GM23338 (cell line): ENCODE measurements at regions not wholly inside any gene's neighbourhood (a gene's known extent, or its start where the extent isn't known, plus 50 kb on each side); places are given as distances from the start of the nearest gene placed in this dataset.

Experiments used
- ATAC-seq: fragments of 200-7000 bp; cut with Tn5 transposase; 3 replicates; pipeline ENCODE4 v1.9.1; 2020
- DNase-seq: peaks from one replicate; pipeline ENCODE4 v3.0.0-alpha.2; 2015; ENCODE audit warnings: low spot score
- H2AFZ ChIP-seq: fragments of 200-600 bp; sonication (generic); 2 replicates; pipeline ENCODE4 v1.8.0; 2016; ENCODE audit warnings: antibody characterized with exemption, mild to moderate bottlenecking, moderate library complexity
- H3F3A ChIP-seq: fragments of 200-600 bp; sonication (generic); replicated peaks from 2 replicates; pipeline ENCODE4 v1.8.0; 2017; ENCODE audit warnings: antibody characterized with exemption, mixed run types, low read depth
- H3K27ac ChIP-seq: fragments of 200-600 bp; sonication (generic); 2 replicates; pipeline ENCODE4 v1.6.1; 2016; ENCODE audit warnings: low read depth
- H3K27me3 ChIP-seq: fragments of 200-600 bp; sonication (generic); 2 replicates; pipeline ENCODE4 v1.8.0; 2016; ENCODE audit warnings: mild to moderate bottlenecking, mixed run types, moderate library complexity; ENCODE audit not compliant: insufficient read depth
- H3K36me3 ChIP-seq: fragments of 200-600 bp; sonication (generic); 2 replicates; pipeline ENCODE4 v1.8.0; 2016; ENCODE audit warnings: mild to moderate bottlenecking; ENCODE audit not compliant: insufficient read depth
- H3K4me1 ChIP-seq: fragments of 200-600 bp; sonication (generic); 2 replicates; pipeline ENCODE4 v1.8.0; 2016; ENCODE audit warnings: mild to moderate bottlenecking, moderate library complexity; ENCODE audit not compliant: insufficient read depth
- H3K4me2 ChIP-seq: fragments of 200-600 bp; sonication (generic); 2 replicates; pipeline ENCODE4 v1.7.1; 2017; ENCODE audit warnings: mixed run types
- H3K4me3 ChIP-seq: fragments of 200-600 bp; sonication (generic); 2 replicates; pipeline ENCODE4 v1.6.1; 2016; ENCODE audit warnings: mixed run types
- H3K79me2 ChIP-seq: fragments of 200-600 bp; sonication (generic); replicated peaks from 2 replicates; pipeline ENCODE4 v1.8.0; 2017; ENCODE audit warnings: mild to moderate bottlenecking; ENCODE audit not compliant: insufficient read depth
- H3K9me2 ChIP-seq: fragments of 200-600 bp; sonication (generic); 2 replicates; pipeline ENCODE4 v1.8.0; 2017; ENCODE audit not compliant: insufficient read depth
- H4K20me1 ChIP-seq: fragments of 200-600 bp; sonication (generic); replicated peaks from 2 replicates; pipeline ENCODE4 v1.8.0; 2017; ENCODE audit warnings: mild to moderate bottlenecking; ENCODE audit not compliant: insufficient read depth
- H3K27ac Mint-ChIP-seq: 2 replicates; pipeline ENCODE4 v1.8.0; 2020; ENCODE audit warnings: inconsistent platforms, mild to moderate bottlenecking, moderate library complexity, mixed read lengths
- H3K27me3 Mint-ChIP-seq: 3 replicates; pipeline ENCODE4 v1.8.0; 2022; ENCODE audit warnings: low read depth, mild to moderate bottlenecking, moderate library complexity, mixed read lengths, inconsistent platforms; ENCODE audit not compliant: insufficient read depth, poor library complexity
- H3K36me3 Mint-ChIP-seq: 3 replicates; pipeline ENCODE4 v1.8.0; 2021; ENCODE audit warnings: low read depth, mild to moderate bottlenecking, inconsistent platforms, moderate library complexity, mixed read lengths
- H3K4me1 Mint-ChIP-seq: 3 replicates; pipeline ENCODE4 v1.8.0; 2020; ENCODE audit warnings: mild to moderate bottlenecking, inconsistent platforms, mixed read lengths
- H3K4me3 Mint-ChIP-seq: 3 replicates; pipeline ENCODE4 v1.8.0; 2021; ENCODE audit warnings: moderate library complexity, mild to moderate bottlenecking, inconsistent platforms, mixed read lengths
- H3K9me3 Mint-ChIP-seq: 3 replicates; pipeline ENCODE4 v1.8.0; 2020; ENCODE audit warnings: moderate library complexity, mild to moderate bottlenecking, inconsistent platforms, mixed read lengths
- CREB1 ChIP-seq: fragments of 250-450 bp; sonication (Bioruptor Pico); IDR thresholded peaks from 2 replicates; pipeline ENCODE4 v1.5.0; 2020; ENCODE audit warnings: low read depth, mild to moderate bottlenecking, moderate library complexity
- ETS1 ChIP-seq: IDR thresholded peaks from 2 replicates; pipeline ENCODE4 v1.6.1; 2016; ENCODE audit warnings: antibody characterized with exemption
- EZH2 ChIP-seq: fragments of 200-600 bp; sonication (generic); IDR thresholded peaks from one replicate; pipeline ENCODE4 v1.8.0; 2017; ENCODE audit warnings: antibody characterized with exemption, mild to moderate bottlenecking, low read depth; ENCODE audit not compliant: unreplicated experiment
- EZH2phosphoT487 ChIP-seq: fragments of 200-600 bp; sonication (generic); IDR thresholded peaks from one replicate; pipeline ENCODE4 v1.8.1; 2018; ENCODE audit warnings: antibody characterized with exemption; ENCODE audit not compliant: unreplicated experiment
- JUNB ChIP-seq: IDR thresholded peaks from one replicate; pipeline ENCODE4 v1.6.1; 2016; ENCODE audit warnings: antibody characterized with exemption; ENCODE audit not compliant: unreplicated experiment
- NANOG ChIP-seq: IDR thresholded peaks from 2 replicates; pipeline ENCODE4 v1.6.1; 2016; ENCODE audit warnings: antibody characterized with exemption, borderline replicate concordance
- POLR2AphosphoS5 ChIP-seq: IDR thresholded peaks from 2 replicates; pipeline ENCODE4 v1.6.1; 2016; ENCODE audit warnings: antibody characterized with exemption, low read depth
- REST ChIP-seq: IDR thresholded peaks from one replicate; pipeline ENCODE4 v1.6.1; 2018; ENCODE audit warnings: antibody characterized with exemption; ENCODE audit not compliant: unreplicated experiment
- STAT1 ChIP-seq: IDR thresholded peaks from one replicate; pipeline ENCODE4 v1.6.1; 2016; ENCODE audit warnings: antibody characterized with exemption; ENCODE audit not compliant: unreplicated experiment
- ZNF114 ChIP-seq: fragments of 250-450 bp; sonication (Bioruptor Pico); IDR thresholded peaks from 2 replicates; pipeline ENCODE4 v1.5.0; 2020; ENCODE audit warnings: mild to moderate bottlenecking, moderate library complexity
- ZNF331 ChIP-seq: fragments of 250-450 bp; sonication (Bioruptor Pico); IDR thresholded peaks from 2 replicates; pipeline ENCODE4 v1.5.0; 2020; ENCODE audit warnings: low read depth, mild to moderate bottlenecking, moderate library complexity
- TF ChIP-seq, protein P1 (sequence below), 2 experiments: fragments of 200-600 bp in 1 of 2; sonication (generic) in 1 of 2; conservative IDR thresholded peaks; 2 replicates each; pipeline versions ENCODE4 v1.5.1 to v1.6.1; 2016 to 2017; ENCODE audit warnings: antibody characterized with exemption in 2 of 2, low read depth in 2 of 2, mild to moderate bottlenecking in 2 of 2, moderate library complexity in 1 of 2
- TF ChIP-seq, protein P2 (sequence below): fragments of 250-450 bp; sonication (Bioruptor Pico); IDR thresholded peaks from 2 replicates; pipeline ENCODE4 v1.5.0; 2020; ENCODE audit warnings: mild to moderate bottlenecking, moderate library complexity

GRCh38 chr7:131014906-131015656 lies 281.1 kb upstream of the KLF14 start:
- Histone ChIP-seq H3K27ac (no peak overlapping the region), H3K4me1 (peaks cover 14% of the 10 kb centered on the region; the same call in 1 of the 2 replicates), H3K4me2 (no peak overlapping the region), H3K27me3 (no peaks in the 10 kb centered on the region), H3K4me3 (no peak overlapping the region), H3F3A (no peaks in the 10 kb centered on the region), H3K9me2 (no peaks in the 10 kb centered on the region), H4K20me1 (no peaks in the 10 kb centered on the region), H2AFZ (no peak overlapping the region), H3K79me2 (no peaks in the 10 kb centered on the region; the same call in 1 of the 2 replicates), H3K36me3 (no peaks in the 10 kb centered on the region)
- ATAC-seq = no peak
- Mint-ChIP-seq H3K4me1 (peaks cover 19% of the 10 kb centered on the region), H3K4me3 (no peak overlapping the region), H3K36me3 (no peaks in the 10 kb centered on the region), H3K27ac (no peak overlapping the region), H3K9me3 (no peaks in the 10 kb centered on the region), H3K27me3 (peaks cover 2% of the 10 kb centered on the region)
- TF ChIP-seq STAT1 = no peak
- TF ChIP-seq JUNB = no peak
- no peak for TF ChIP-seq ZNF331
- TF ChIP-seq EZH2phosphoT487 = no peak
- TF ChIP-seq, protein P1, sequence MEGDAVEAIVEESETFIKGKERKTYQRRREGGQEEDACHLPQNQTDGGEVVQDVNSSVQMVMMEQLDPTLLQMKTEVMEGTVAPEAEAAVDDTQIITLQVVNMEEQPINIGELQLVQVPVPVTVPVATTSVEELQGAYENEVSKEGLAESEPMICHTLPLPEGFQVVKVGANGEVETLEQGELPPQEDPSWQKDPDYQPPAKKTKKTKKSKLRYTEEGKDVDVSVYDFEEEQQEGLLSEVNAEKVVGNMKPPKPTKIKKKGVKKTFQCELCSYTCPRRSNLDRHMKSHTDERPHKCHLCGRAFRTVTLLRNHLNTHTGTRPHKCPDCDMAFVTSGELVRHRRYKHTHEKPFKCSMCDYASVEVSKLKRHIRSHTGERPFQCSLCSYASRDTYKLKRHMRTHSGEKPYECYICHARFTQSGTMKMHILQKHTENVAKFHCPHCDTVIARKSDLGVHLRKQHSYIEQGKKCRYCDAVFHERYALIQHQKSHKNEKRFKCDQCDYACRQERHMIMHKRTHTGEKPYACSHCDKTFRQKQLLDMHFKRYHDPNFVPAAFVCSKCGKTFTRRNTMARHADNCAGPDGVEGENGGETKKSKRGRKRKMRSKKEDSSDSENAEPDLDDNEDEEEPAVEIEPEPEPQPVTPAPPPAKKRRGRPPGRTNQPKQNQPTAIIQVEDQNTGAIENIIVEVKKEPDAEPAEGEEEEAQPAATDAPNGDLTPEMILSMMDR (conservative IDR thresholded peaks at IDR 0.05; ENCODE audit: low read depth in 2 of 2) = no peak
- no peak for TF ChIP-seq EZH2
- TF ChIP-seq REST = no peak
- TF ChIP-seq ETS1 = no peak
- TF ChIP-seq ZNF114 (CRISPR knock-in tag) = no peak
- TF ChIP-seq NANOG = no peak
- TF ChIP-seq, protein P2, sequence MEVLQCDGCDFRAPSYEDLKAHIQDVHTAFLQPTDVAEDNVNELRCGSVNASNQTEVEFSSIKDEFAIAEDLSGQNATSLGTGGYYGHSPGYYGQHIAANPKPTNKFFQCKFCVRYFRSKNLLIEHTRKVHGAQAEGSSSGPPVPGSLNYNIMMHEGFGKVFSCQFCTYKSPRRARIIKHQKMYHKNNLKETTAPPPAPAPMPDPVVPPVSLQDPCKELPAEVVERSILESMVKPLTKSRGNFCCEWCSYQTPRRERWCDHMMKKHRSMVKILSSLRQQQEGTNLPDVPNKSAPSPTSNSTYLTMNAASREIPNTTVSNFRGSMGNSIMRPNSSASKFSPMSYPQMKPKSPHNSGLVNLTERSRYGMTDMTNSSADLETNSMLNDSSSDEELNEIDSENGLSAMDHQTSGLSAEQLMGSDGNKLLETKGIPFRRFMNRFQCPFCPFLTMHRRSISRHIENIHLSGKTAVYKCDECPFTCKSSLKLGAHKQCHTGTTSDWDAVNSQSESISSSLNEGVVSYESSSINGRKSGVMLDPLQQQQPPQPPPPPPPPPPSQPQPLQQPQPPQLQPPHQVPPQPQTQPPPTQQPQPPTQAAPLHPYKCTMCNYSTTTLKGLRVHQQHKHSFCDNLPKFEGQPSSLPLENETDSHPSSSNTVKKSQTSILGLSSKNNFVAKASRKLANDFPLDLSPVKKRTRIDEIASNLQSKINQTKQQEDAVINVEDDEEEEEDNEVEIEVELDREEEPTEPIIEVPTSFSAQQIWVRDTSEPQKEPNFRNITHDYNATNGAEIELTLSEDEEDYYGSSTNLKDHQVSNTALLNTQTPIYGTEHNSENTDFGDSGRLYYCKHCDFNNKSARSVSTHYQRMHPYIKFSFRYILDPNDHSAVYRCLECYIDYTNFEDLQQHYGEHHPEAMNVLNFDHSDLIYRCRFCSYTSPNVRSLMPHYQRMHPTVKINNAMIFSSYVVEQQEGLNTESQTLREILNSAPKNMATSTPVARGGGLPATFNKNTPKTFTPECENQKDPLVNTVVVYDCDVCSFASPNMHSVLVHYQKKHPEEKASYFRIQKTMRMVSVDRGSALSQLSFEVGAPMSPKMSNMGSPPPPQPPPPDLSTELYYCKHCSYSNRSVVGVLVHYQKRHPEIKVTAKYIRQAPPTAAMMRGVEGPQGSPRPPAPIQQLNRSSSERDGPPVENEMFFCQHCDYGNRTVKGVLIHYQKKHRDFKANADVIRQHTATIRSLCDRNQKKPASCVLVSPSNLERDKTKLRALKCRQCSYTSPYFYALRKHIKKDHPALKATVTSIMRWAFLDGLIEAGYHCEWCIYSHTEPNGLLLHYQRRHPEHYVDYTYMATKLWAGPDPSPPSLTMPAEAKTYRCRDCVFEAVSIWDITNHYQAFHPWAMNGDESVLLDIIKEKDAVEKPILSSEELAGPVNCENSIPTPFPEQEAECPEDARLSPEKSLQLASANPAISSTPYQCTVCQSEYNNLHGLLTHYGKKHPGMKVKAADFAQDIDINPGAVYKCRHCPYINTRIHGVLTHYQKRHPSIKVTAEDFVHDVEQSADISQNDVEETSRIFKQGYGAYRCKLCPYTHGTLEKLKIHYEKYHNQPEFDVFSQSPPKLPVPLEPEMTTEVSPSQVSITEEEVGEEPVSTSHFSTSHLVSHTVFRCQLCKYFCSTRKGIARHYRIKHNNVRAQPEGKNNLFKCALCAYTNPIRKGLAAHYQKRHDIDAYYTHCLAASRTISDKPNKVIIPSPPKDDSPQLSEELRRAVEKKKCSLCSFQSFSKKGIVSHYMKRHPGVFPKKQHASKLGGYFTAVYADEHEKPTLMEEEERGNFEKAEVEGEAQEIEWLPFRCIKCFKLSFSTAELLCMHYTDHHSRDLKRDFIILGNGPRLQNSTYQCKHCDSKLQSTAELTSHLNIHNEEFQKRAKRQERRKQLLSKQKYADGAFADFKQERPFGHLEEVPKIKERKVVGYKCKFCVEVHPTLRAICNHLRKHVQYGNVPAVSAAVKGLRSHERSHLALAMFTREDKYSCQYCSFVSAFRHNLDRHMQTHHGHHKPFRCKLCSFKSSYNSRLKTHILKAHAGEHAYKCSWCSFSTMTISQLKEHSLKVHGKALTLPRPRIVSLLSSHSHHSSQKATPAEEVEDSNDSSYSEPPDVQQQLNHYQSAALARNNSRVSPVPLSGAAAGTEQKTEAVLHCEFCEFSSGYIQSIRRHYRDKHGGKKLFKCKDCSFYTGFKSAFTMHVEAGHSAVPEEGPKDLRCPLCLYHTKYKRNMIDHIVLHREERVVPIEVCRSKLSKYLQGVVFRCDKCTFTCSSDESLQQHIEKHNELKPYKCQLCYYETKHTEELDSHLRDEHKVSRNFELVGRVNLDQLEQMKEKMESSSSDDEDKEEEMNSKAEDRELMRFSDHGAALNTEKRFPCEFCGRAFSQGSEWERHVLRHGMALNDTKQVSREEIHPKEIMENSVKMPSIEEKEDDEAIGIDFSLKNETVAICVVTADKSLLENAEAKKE (CRISPR knock-in tag) = no peak
- no peak for TF ChIP-seq POLR2AphosphoS5
- TF ChIP-seq CREB1 (CRISPR knock-in tag) = no peak
- no peak for DNase-seq
